ENCODE measurements at regions not wholly inside any gene's neighbourhood (a gene's known extent, or its start where the extent isn't known, plus 50 kb on each side); places are given as distances from the start of the nearest gene placed in this dataset.

GRCh38 chr5:104355350-104355749 is 792.8 kb upstream of the NUDT12 start:
- Histone ChIP-seq H4K91ac (ENCODE audit: insufficient read length, low read depth, low read length) (no peak overlapping the region), H3K27me3 (ENCODE audit: insufficient read depth, low read length) (no peaks in the 10 kb centered on the region), H3K56ac (ENCODE audit: insufficient read length, low read depth, low read length) (no peak overlapping the region), H4K20me1 (ENCODE audit: control insufficient read depth, insufficient read depth, insufficient read length) (no peaks in the 10 kb centered on the region), H3K4ac (ENCODE audit: low read depth, low read length) (no peak overlapping the region), H3K9me3 (ENCODE audit: control insufficient read depth, low read depth, low read length) (no peaks in the 10 kb centered on the region), H2AFZ (ENCODE audit: low read length) (no peak overlapping the region), H2BK20ac (ENCODE audit: low read depth, low read length, poor library complexity, severe bottlenecking) (no peak overlapping the region), H2BK5ac (ENCODE audit: insufficient read length, low read length) (no peak overlapping the region), H3K4me1 (ENCODE audit: insufficient read depth, low read length) (no peaks in the 10 kb centered on the region), H3K79me1 (ENCODE audit: insufficient read depth, low read depth, low read length, poor library complexity, severe bottlenecking) (no peaks in the 10 kb centered on the region), H3K14ac (ENCODE audit: insufficient read depth, low read length) (no peak overlapping the region), H3K23ac (ENCODE audit: insufficient read length, low read depth, low read length) (no peak overlapping the region), H3K23me2 (ENCODE audit: insufficient read length, low read depth, low read length, poor library complexity, severe bottlenecking) (no peaks in the 10 kb centered on the region), H2BK120ac (ENCODE audit: low read depth, low read length, poor library complexity, severe bottlenecking) (no peak overlapping the region), H2BK12ac (ENCODE audit: insufficient read length, low read depth, low read length) (no peak overlapping the region), H3K18ac (ENCODE audit: insufficient read length, low read depth, low read length) (no peak overlapping the region), H3K9ac (ENCODE audit: extremely low read depth, insufficient read length, low read length) (no peak overlapping the region), H2AK5ac (ENCODE audit: insufficient read length, low read length) (no peak overlapping the region), H3K79me2 (ENCODE audit: insufficient read depth, low read length) (no peaks in the 10 kb centered on the region), H3K27ac (ENCODE audit: insufficient read length, low read depth, low read length) (no peak overlapping the region), H4K8ac (replicated peaks; ENCODE audit: insufficient read length, low read depth, low read length) (no peak overlapping the region), H3T11ph (ENCODE audit: low read length) (no peak overlapping the region), H2BK15ac (ENCODE audit: low read depth, low read length) (no peak overlapping the region), H3K4me2 (ENCODE audit: insufficient read depth, insufficient read length, low read length) (no peak overlapping the region), H4K5ac (ENCODE audit: insufficient read length, low read depth, low read length) (no peak overlapping the region)
- H3K9me3 Mint-ChIP-seq = no peaks in the 10 kb centered on the region; a peak in 1 of 5 replicates
- H3K27me3 Mint-ChIP-seq (ENCODE audit: low read depth) = no peaks in the 10 kb centered on the region
- H3K36me3 Mint-ChIP-seq (ENCODE audit: insufficient read depth in 1 of 3, low read depth in 3 of 3) = peaks cover 0 to 2% (median 1%) of the 10 kb centered on the region in 3 experiments; a peak in 2 of 7 replicates
- no CpG with 5 or more reads among the region's 4 CpGs for WGBS (ENCODE audit: extremely low coverage, insufficient read length, low lambda C conversion rate)
- no peak overlapping the region for H3K4me3 Mint-ChIP-seq
- DNase-seq = no peak
- no peak for TF ChIP-seq CTCF (conservative IDR thresholded peaks at IDR 0.05)
- peaks cover under 1 to 6% of the 10 kb centered on the region in 2 experiments for H3K4me1 Mint-ChIP-seq
- H3K27ac Mint-ChIP-seq = no peak overlapping the region
